ENCODE measurements at regions not wholly inside any gene's neighbourhood (a gene's known extent, or its start where the extent isn't known, plus 50 kb on each side); places are given as distances from the start of the nearest gene placed in this dataset.

- no peak for DNase-seq (ENCODE audit: low read depth in 2 of 2)
- H2AFZ ChIP-seq (ENCODE audit: low read length), result no peak overlapping the region
- H3K9ac ChIP-seq (ENCODE audit: insufficient read depth, low read length), result no peak overlapping the region
- H3K36me3 ChIP-seq (ENCODE audit: control insufficient read depth, insufficient read depth, low read length), result no peaks in the 10 kb centered on the region
- no peak overlapping the region for H3K4me2 ChIP-seq (ENCODE audit: extremely low read depth, insufficient read depth, low read length)
- no peaks in the 10 kb centered on the region for H3K27me3 ChIP-seq (ENCODE audit: control insufficient read depth, insufficient read depth, low read length)
- H3K4me1 ChIP-seq (ENCODE audit: control insufficient read depth, extremely low read depth, insufficient read depth, low read length), result no peaks in the 10 kb centered on the region
- H3K79me2 ChIP-seq (ENCODE audit: control insufficient read depth, insufficient read depth, low read length), result no peaks in the 10 kb centered on the region
- TF ChIP-seq CTCF (conservative IDR thresholded peaks at IDR 0.05 in 1 of 2, IDR thresholded peaks at IDR 0.05 in 1 of 2; ENCODE audit: low read depth in 1 of 2, low read length in 2 of 2) (no peak), EZH2 (IDR thresholded peaks at IDR 0.05; ENCODE audit: low read length, missing control alignments) (no peak)
- no peaks in the 10 kb centered on the region for H3K9me3 ChIP-seq (ENCODE audit: control insufficient read depth, insufficient read depth, low read depth, low read length)
- H3K27ac ChIP-seq (ENCODE audit: insufficient read depth, low read length), result no peak overlapping the region
- H4K20me1 ChIP-seq (ENCODE audit: control insufficient read depth, extremely low read depth, insufficient read depth, low read length), result no peaks in the 10 kb centered on the region
- H3K4me3 ChIP-seq (replicated peaks in 1 of 4; ENCODE audit: control extremely low read depth in 1 of 4, insufficient read depth in 1 of 4, low read depth in 3 of 4, low read length in 4 of 4), result no peak overlapping the region
These were observed 549.1 kb upstream of the EPHA5 start for GRCh38 chr4:66219401-66219800.

- TF ChIP-seq CTCF (conservative IDR thresholded peaks at IDR 0.05 in 1 of 2, IDR thresholded peaks at IDR 0.05 in 1 of 2; ENCODE audit: low read depth in 1 of 2, low read length in 2 of 2) (no peak), EZH2 (IDR thresholded peaks at IDR 0.05; ENCODE audit: low read length, missing control alignments) (no peak)
- Histone ChIP-seq H3K9me3 (ENCODE audit: control insufficient read depth, insufficient read depth, low read depth, low read length) (no peaks in the 10 kb centered on the region), H3K4me2 (ENCODE audit: extremely low read depth, insufficient read depth, low read length) (no peak overlapping the region)
These were observed 546.0 kb upstream of the EPHA5 start for GRCh38 chr4:66216252-66216651.

GRCh38 chr4:66212489-66212888, 542.2 kb upstream of the EPHA5 start:
- no peak overlapping the region for H3K27ac ChIP-seq (ENCODE audit: insufficient read depth, low read length)
- no peak overlapping the region for H3K4me3 ChIP-seq (replicated peaks in 1 of 4; ENCODE audit: control extremely low read depth in 1 of 4, insufficient read depth in 1 of 4, low read depth in 3 of 4, low read length in 4 of 4)
- H3K4me1 ChIP-seq (ENCODE audit: control insufficient read depth, extremely low read depth, insufficient read depth, low read length), result no peaks in the 10 kb centered on the region
- no peaks in the 10 kb centered on the region for H3K36me3 ChIP-seq (ENCODE audit: control insufficient read depth, insufficient read depth, low read length)
- no peak overlapping the region for H3K9ac ChIP-seq (ENCODE audit: insufficient read depth, low read length)
- H3K79me2 ChIP-seq (ENCODE audit: control insufficient read depth, insufficient read depth, low read length), result no peaks in the 10 kb centered on the region
- DNase-seq (ENCODE audit: low read depth in 2 of 2), result no peak
- no peaks in the 10 kb centered on the region for H3K9me3 ChIP-seq (ENCODE audit: control insufficient read depth, insufficient read depth, low read depth, low read length)
- no peak for TF ChIP-seq CTCF (conservative IDR thresholded peaks at IDR 0.05 in 1 of 2, IDR thresholded peaks at IDR 0.05 in 1 of 2; ENCODE audit: low read depth in 1 of 2, low read length in 2 of 2)
- TF ChIP-seq EZH2 (IDR thresholded peaks at IDR 0.05; ENCODE audit: low read length, missing control alignments), result no peak
- H3K4me2 ChIP-seq (ENCODE audit: extremely low read depth, insufficient read depth, low read length), result no peak overlapping the region
- H4K20me1 ChIP-seq (ENCODE audit: control insufficient read depth, extremely low read depth, insufficient read depth, low read length), result no peaks in the 10 kb centered on the region
- H2AFZ ChIP-seq (ENCODE audit: low read length), result no peak overlapping the region
- no peaks in the 10 kb centered on the region for H3K27me3 ChIP-seq (ENCODE audit: control insufficient read depth, insufficient read depth, low read length)

More at GRCh38 chr4:66216252-66216651, 546.0 kb upstream of the EPHA5 start:
- Histone ChIP-seq H4K20me1 (ENCODE audit: control insufficient read depth, extremely low read depth, insufficient read depth, low read length) (no peaks in the 10 kb centered on the region), H2AFZ (ENCODE audit: low read length) (no peak overlapping the region), H3K27ac (ENCODE audit: insufficient read depth, low read length) (no peak overlapping the region), H3K27me3 (ENCODE audit: control insufficient read depth, insufficient read depth, low read length) (no peaks in the 10 kb centered on the region), H3K9ac (ENCODE audit: insufficient read depth, low read length) (no peak overlapping the region), H3K4me1 (ENCODE audit: control insufficient read depth, extremely low read depth, insufficient read depth, low read length) (no peaks in the 10 kb centered on the region), H3K4me3 (replicated peaks in 1 of 4; ENCODE audit: control extremely low read depth in 1 of 4, insufficient read depth in 1 of 4, low read depth in 3 of 4, low read length in 4 of 4) (no peak overlapping the region), H3K79me2 (ENCODE audit: control insufficient read depth, insufficient read depth, low read length) (no peaks in the 10 kb centered on the region), H3K36me3 (ENCODE audit: control insufficient read depth, insufficient read depth, low read length) (no peaks in the 10 kb centered on the region)
- DNase-seq (ENCODE audit: low read depth in 2 of 2), result no peak
